ENCODE measurements at regions not wholly inside any gene's neighbourhood (a gene's known extent, or its start where the extent isn't known, plus 50 kb on each side); places are given as distances from the start of the nearest gene placed in this dataset.
A peak's percentile ranks its signal among the peaks of the same experiment; 100 is the strongest.

DNA sequence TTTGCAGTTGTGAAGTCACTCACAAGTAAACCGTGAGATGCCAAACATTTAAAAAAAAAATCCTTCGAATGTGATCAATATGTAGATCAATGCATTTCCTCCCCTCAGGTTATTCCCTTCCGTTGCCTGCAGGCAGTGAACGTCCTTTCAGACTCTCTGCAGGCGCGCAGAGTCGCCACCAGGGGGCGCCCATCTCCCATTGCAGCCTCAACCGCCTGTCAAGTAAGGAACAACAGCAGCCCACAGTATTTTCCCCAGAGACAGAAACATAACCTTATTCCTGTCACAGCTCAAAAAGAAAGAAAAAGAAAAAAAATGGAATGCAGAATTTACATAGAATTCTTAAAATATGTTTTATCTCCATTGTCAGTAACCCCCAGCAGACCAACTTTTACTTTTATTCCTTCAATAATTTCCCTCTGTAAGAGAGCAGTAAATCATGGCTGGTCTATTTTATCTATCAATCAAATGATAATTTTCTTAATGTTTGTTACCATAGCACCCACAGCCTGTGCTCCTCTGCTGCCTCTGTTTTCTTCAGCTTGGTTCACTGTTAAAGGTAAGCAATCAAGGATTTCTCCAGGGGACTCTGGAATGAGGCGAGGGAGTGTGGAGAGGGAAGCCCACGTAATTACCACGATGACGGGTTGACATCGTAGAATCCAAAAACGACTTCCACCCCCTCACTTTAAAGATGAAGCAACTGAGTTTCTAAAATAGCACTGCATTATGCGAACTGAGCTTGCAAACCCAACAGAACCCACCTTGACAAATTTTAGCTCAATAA, 637.6 kb upstream of the ARGLU1 start:
- DNase-seq (ENCODE audit: low spot score): no peak
- H3K4me1 Mint-ChIP-seq (ENCODE audit: low read depth): peaks cover 10% of the 10 kb centered on the region
- peaks cover 17% of the 10 kb centered on the region for H3K27me3 Mint-ChIP-seq (ENCODE audit: low read depth)
- no peaks in the 10 kb centered on the region for H3K9me3 Mint-ChIP-seq (ENCODE audit: low read depth)
- H3K4me3 Mint-ChIP-seq (ENCODE audit: unreplicated experiment): no peak overlapping the region
- H3K27ac Mint-ChIP-seq (ENCODE audit: unreplicated experiment): no peak overlapping the region
- no peaks in the 10 kb centered on the region for H3K36me3 Mint-ChIP-seq (ENCODE audit: low read depth)
- peak; percentile 94 for TF ChIP-seq CTCF (IDR thresholded peaks at IDR 0.05)

DNA sequence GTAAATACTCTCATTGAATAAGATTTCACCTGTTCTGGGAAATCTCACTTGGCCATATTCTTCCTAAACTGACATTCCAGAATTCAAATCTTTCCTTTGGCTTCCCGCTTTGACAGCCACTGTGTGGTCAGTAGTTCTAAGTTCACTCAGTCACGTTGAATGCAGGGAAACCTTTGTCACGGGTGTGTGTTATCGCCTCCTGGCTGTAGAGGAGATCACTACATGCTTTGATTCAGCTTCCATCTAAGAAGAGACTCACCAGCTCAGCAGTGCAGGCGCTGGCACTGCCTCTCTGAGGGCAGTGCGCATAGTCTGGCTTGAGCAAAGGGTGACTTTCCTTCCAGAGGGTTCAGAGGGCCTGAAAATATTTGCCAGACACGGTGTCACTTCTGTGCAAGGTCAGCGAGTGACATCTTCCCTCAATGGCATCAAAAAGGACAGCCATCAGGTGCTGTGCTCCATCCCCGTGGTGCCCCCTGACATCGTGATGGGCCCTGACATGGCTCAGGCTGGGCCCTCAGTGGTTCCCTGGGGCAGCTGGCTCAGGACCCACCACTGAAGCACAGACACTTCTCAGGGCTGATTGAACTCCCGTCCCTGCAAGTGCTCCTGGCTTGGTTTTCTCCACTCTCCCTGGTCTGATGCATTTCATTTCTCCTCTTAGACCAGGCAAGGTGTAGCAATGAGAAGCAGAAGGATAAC, 635.4 kb upstream of the ARGLU1 start:
- Mint-ChIP-seq H3K27me3 (ENCODE audit: low read depth) (peaks cover 12% of the 10 kb centered on the region), H3K4me1 (ENCODE audit: low read depth) (peaks cover 10% of the 10 kb centered on the region), H3K36me3 (ENCODE audit: low read depth) (no peaks in the 10 kb centered on the region), H3K27ac (ENCODE audit: unreplicated experiment) (no peak overlapping the region), H3K4me3 (ENCODE audit: unreplicated experiment) (no peak overlapping the region), H3K9me3 (ENCODE audit: low read depth) (no peaks in the 10 kb centered on the region)
- no peak for DNase-seq (ENCODE audit: low spot score)
- TF ChIP-seq CTCF (IDR thresholded peaks at IDR 0.05): peak; percentile 57

GRCh38 chr13:107202371-107203023, 634.6 kb upstream of the ARGLU1 start:
- Mint-ChIP-seq H3K27ac (ENCODE audit: unreplicated experiment) (no peak overlapping the region), H3K4me3 (ENCODE audit: unreplicated experiment) (no peak overlapping the region), H3K27me3 (ENCODE audit: low read depth) (peaks cover 6% of the 10 kb centered on the region), H3K9me3 (ENCODE audit: low read depth) (no peaks in the 10 kb centered on the region), H3K4me1 (ENCODE audit: low read depth) (peaks cover 10% of the 10 kb centered on the region), H3K36me3 (ENCODE audit: low read depth) (no peaks in the 10 kb centered on the region)
- DNase-seq (ENCODE audit: low spot score): no peak
- no peak for TF ChIP-seq CTCF (IDR thresholded peaks at IDR 0.05)

GRCh38 chr13:107200491-107200890, 632.6 kb upstream of the ARGLU1 start:
- no peak for TF ChIP-seq CTCF (IDR thresholded peaks at IDR 0.05)
- Mint-ChIP-seq H3K27ac (ENCODE audit: unreplicated experiment) (no peak overlapping the region), H3K27me3 (ENCODE audit: low read depth) (peaks cover 4% of the 10 kb centered on the region), H3K9me3 (ENCODE audit: low read depth) (peaks cover under 1% of the 10 kb centered on the region), H3K36me3 (ENCODE audit: low read depth) (no peaks in the 10 kb centered on the region), H3K4me1 (ENCODE audit: low read depth) (peaks cover 10% of the 10 kb centered on the region), H3K4me3 (ENCODE audit: unreplicated experiment) (no peak overlapping the region)
- no peak for DNase-seq (ENCODE audit: low spot score)

- Mint-ChIP-seq H3K4me1 (ENCODE audit: low read depth) (no peaks in the 10 kb centered on the region), H3K27ac (ENCODE audit: unreplicated experiment) (no peak overlapping the region), H3K9me3 (ENCODE audit: low read depth) (peaks cover 11% of the 10 kb centered on the region), H3K27me3 (ENCODE audit: low read depth) (no peaks in the 10 kb centered on the region), H3K4me3 (ENCODE audit: unreplicated experiment) (no peak overlapping the region), H3K36me3 (ENCODE audit: low read depth) (no peaks in the 10 kb centered on the region)
- no peak for DNase-seq (ENCODE audit: low spot score)
- no peak for TF ChIP-seq CTCF (IDR thresholded peaks at IDR 0.05)
These were observed 624.4 kb upstream of the ARGLU1 start for GRCh38 chr13:107192289-107192688.

Data from chondrocyte (in vitro differentiated cells).